GM18868 (cell line): ENCODE measurements at regions not wholly inside any gene's neighbourhood (a gene's known extent, or its start where the extent isn't known, plus 50 kb on each side); places are given as distances from the start of the nearest gene placed in this dataset.

Source experiments
- ATAC-seq: cut with Tn5 transposase; IDR thresholded peaks from one replicate; pipeline ENCODE4 v1.9.1; 2021; ENCODE audit warnings: mild to moderate bottlenecking, moderate library complexity; ENCODE audit not compliant: unreplicated experiment

DNA sequence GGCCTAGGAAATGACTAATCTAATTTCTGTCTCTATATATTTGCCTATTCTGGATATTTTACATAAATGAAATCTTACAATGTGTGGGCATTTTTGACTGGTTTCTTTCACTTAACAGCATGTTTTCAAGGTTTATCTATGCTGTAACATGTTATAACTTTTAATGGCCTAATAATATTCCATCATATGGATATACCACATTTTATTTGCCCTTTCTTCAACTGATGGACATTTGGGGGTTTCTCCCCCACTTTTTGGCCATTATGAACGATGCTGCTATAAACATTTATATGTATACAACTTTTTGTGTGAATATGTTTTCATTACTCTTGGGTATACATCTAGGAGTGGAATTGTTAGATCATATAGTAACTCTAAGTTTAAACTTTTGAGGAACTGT lies 357.3 kb upstream of the ADAMTS9 start:
- no peak for ATAC-seq

DNA sequence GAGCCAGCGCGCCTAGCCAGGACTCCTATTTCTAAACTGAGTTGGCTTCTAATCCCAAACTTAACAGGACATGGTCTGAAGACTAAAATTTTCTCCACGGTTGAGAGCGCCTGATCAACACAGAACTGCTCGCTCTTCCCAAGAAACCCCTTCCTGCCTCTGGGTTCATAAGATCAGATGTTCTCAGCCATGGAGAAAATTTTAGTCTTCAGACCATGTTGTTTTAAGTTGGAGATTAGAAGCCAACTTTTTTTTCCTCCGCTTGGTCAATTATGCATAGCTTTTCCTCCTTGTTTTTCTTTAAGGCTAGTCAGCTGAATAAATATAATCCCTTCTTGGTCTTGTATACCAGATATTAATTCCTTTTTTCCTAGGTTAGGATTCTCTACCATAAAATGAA lies 356.6 kb upstream of the ADAMTS9 start:
- ATAC-seq = no peak

DNA sequence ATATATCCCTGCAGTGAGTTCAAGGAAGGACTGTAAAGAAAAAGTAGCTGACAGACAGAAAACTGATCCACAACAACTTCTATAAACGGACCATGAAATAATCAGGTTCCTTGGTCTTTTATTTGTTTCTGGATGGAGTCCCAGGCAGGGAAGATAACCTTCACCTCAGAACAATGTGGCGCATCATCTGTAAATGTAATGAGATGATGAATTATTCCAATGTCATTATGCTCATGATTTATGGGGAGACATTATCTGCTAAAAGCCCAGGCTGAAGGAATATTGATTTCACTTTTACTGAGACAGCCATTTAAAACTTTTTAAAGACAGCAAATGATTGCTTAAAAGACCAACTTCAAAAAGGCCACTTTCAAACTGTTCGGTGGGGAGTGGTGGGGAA lies 354.9 kb upstream of the ADAMTS9 start:
- ATAC-seq = no peak

DNA sequence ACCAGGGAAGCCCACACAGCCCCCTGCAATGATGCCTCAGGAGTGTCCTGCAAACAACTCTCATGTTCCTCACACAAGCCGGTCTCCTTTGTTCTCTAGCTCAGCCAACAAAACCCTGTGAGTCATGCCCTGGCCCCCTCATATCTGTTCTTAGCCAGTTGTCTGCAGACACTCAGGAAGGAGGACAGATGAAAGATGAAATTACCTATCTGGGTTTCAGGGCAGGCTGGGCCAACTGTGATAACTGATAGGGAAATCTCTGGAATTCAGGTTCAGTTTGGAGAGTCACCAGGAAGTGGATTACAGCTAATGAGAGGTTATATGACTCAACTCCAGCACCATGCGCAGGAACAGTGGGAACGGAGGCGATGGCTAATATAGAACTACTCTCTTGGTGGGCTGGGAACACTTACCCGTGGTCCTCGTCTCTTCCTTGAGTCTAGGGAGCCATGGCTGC lies 352.0 kb upstream of the ADAMTS9 start:
- no peak for ATAC-seq

DNA sequence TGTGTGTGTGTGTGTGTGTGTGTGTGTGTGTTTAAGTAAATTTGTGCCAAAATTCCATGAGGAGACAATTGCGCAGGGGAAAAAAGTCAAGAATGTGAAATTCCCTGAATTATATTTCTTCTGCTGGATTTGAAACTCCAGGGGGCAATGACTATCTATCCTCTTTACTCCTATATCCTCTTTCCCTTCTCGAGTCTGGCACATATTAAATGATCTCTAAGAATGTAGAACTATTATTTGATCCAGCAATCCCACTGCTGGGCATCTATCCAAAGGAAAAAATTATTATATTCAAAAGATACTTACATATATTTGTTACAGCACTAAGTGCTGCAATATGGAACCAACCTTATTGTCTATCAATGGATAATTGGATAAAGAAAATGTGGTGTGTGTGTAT lies 350.1 kb upstream of the ADAMTS9 start:
- no peak for ATAC-seq

DNA sequence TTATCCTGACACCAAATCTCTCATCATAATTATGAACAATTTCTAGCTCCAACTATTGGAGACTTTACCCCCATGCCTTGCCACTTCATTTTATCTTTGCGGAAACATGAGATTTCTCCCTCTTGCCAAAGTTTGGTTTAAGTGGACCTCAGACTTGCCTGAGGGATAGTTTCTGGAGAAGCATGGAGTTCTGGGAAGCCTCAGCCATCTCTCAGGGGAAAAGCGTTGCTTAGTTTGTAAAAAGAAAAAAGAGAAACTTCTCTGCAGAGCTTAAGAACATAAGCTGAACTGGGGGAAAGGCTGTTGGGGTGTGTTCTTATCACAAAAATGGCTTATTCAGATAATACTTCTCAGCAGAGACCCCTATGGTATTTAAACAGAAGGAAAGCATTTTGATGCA lies 347.4 kb upstream of the ADAMTS9 start:
- no peak for ATAC-seq

DNA sequence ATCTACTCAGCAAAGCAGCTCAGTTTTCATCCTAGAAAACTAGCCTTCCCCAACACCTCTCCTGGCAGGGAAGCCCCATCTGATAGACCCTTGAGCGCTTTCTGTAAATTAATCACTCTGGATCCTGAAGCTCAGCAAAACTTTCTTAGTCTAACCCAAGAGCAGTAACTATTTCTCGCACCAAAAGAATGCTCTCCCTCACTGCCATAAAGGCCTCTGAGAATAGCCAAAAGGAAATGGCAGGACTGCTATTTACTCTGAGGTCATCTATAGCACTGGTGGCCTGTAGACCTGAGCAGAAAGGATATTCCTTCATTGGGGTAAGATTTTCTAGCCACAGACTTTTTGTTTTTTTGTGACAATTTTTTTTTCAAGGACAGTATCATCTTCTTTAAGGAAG lies 345.8 kb upstream of the ADAMTS9 start:
- ATAC-seq = no peak

DNA sequence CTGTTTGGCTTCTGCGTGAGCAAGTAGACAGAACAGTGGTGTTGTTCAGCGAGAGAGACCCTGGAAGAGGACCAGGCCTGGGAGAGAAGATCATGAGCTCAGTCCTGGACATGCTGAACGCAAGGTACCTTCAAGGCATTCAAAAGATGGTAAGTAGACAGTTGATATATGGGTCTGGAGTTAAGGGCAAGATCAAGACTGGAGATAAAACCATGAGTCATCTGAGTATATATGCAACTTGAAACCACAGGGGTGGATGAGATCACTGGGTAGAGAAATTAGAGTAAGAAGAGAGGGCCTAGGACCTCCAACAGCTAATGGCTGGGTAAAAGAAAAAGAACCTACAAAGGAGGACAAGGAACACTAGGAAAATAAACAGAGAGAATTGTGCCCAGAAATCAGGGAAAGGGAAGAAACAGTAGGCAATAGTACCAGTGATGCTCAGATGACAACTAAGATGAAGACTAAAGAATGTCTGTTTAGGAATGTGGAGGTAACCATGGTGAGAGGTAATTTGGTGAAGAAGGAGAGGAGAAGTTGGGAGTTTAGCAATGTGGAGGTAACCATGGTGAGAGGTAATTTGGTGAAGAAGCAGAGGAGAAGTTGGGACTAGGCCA lies 343.2 kb upstream of the ADAMTS9 start:
- peak; percentile 79 for ATAC-seq

DNA sequence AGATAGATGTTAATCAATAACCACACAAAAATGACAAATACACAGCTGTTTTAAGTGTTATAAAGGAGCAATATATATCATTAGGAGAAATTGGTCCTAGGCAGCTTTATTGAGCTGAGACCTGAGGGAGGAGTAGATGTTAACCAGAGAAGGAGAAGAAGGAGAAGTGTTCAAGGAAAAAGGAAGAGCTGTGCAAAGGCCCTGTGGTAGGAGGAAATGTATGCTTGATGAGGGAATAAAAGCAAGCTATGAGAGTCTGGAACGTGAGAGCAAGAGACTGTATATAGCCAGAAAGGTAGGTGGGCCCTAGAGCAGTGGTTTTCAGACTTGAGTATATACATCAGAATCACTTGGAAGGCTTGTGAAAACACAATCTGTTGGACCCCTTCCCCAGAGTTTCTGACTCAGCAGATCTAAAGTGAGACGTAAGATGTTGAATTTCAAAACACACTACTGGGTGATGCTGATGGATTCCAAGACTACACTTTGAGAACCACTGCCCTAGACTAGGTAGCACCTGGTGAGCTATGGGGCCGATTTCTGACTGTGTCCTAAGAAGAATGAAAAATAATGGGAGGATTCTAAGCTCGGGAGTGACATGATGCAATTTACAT lies 342.3 kb upstream of the ADAMTS9 start:
- no peak for ATAC-seq

GRCh38 chr3:65029130-65029529 lies 341.3 kb upstream of the ADAMTS9 start:
- peak; percentile 35 for ATAC-seq

DNA sequence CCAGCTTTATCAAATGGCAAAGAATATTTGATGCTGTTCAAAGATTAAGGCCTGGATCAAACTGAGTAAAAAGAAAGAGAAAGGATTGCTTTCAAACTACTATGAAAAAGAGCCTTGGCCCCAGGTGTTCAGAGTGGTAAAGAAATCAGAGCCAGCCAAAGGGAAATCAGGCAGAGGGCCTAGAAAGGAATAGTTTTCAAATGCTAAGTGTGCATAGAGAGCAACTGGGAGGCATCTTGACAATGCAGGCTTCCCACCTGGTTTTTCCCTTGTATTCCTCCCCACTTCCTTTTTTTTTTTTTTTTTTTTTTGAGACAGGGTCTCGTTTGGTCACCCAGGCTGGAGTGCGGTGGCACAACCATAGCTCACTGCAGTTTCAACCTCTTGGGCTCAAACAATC lies 340.2 kb upstream of the ADAMTS9 start:
- no peak for ATAC-seq

- no peak for ATAC-seq
These were observed 339.5 kb upstream of the ADAMTS9 start for GRCh38 chr3:65027335-65027734.

GRCh38 chr3:65026151-65026550 lies 338.4 kb upstream of the ADAMTS9 start:
- no peak for ATAC-seq

- ATAC-seq = no peak
These were observed 336.3 kb upstream of the ADAMTS9 start for GRCh38 chr3:65024148-65024547.

DNA sequence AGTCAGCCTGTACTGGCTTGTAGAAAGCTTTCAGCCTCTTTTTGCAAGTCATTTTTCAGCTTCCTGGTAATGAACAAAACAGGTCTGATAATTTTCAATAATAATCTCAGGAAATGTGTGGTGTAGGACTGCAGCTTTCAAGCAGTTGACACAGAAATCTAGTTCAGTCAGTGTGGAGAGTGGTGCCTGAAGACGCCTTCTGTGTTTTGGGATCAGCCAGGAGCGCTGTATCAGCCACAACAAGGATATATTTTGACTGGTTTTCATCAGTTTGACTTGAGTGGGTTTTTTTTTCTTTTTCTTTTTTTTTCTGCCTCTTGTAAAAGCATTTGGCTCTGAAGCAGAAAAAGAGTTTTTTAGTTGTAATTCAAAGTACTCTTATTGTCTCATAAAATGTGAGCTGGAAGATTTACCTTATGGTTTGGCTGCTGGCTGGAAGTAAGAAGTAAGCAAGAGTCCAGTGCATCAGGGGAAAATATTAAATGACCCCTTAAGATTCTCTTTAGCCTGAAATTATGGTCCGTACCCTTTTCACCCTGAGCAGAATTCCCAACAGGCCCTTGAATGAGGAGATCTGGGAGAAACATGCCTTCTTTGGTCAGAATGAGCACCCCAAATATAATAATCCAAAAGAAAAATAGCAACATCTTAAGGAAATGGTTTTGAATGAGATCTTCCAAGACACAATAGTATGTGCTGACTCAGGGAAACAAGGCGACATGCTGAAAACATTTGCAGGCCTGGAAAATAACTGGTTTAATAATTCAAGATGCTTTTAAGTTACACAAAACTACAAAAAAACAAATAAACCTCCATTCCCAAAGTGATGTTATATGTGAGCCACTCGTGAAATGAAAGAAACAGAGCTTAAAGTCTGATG lies 332.7 kb upstream of the ADAMTS9 start:
- ATAC-seq = no peak

- no peak for ATAC-seq
These were observed 331.7 kb upstream of the ADAMTS9 start for GRCh38 chr3:65019443-65020055.

GRCh38 chr3:65018801-65019200 lies 331.0 kb upstream of the ADAMTS9 start:
- no peak for ATAC-seq

GRCh38 chr3:65017359-65017758 lies 329.6 kb upstream of the ADAMTS9 start:
- ATAC-seq = no peak

DNA sequence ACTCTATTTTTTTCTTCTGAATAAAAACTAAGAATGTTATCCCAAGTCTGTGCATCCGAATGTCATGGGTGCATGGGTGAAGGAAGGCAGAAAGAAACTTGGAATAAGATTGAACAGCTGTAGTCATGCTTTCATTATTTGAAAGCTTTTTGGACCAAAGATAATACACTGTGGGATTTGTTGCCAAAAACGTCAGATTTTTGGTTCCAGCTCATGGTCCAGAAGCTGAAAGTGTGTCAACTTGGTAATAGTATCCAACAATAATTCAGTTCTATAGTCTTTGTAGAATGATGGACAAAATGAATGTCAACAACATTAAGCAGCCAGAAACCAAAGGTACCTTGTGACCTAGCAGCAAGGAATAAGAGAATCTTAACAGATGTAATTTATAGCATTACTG lies 327.9 kb upstream of the ADAMTS9 start:
- ATAC-seq = no peak

GRCh38 chr3:65013053-65013452 lies 325.3 kb upstream of the ADAMTS9 start:
- no peak for ATAC-seq

GRCh38 chr3:65006300-65006739 lies 318.5 kb upstream of the ADAMTS9 start:
- ATAC-seq = no peak
